ENCODE measurements at regions not wholly inside any gene's neighbourhood (a gene's known extent, or its start where the extent isn't known, plus 50 kb on each side); places are given as distances from the start of the nearest gene placed in this dataset.

GRCh38 chr5:121688781-121689180 lies 162.9 kb upstream of the FTMT start:
- TF ChIP-seq, protein P1, sequence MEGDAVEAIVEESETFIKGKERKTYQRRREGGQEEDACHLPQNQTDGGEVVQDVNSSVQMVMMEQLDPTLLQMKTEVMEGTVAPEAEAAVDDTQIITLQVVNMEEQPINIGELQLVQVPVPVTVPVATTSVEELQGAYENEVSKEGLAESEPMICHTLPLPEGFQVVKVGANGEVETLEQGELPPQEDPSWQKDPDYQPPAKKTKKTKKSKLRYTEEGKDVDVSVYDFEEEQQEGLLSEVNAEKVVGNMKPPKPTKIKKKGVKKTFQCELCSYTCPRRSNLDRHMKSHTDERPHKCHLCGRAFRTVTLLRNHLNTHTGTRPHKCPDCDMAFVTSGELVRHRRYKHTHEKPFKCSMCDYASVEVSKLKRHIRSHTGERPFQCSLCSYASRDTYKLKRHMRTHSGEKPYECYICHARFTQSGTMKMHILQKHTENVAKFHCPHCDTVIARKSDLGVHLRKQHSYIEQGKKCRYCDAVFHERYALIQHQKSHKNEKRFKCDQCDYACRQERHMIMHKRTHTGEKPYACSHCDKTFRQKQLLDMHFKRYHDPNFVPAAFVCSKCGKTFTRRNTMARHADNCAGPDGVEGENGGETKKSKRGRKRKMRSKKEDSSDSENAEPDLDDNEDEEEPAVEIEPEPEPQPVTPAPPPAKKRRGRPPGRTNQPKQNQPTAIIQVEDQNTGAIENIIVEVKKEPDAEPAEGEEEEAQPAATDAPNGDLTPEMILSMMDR (tag by site-specific recombination; IDR thresholded peaks at IDR 0.05): no peak
- TF ChIP-seq ZNF707 (tag by site-specific recombination; IDR thresholded peaks at IDR 0.05): no peak
- TF ChIP-seq ZBTB17 (tag by site-specific recombination; IDR thresholded peaks at IDR 0.05): no peak
- TF ChIP-seq, protein P2, sequence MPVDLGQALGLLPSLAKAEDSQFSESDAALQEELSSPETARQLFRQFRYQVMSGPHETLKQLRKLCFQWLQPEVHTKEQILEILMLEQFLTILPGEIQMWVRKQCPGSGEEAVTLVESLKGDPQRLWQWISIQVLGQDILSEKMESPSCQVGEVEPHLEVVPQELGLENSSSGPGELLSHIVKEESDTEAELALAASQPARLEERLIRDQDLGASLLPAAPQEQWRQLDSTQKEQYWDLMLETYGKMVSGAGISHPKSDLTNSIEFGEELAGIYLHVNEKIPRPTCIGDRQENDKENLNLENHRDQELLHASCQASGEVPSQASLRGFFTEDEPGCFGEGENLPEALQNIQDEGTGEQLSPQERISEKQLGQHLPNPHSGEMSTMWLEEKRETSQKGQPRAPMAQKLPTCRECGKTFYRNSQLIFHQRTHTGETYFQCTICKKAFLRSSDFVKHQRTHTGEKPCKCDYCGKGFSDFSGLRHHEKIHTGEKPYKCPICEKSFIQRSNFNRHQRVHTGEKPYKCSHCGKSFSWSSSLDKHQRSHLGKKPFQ (tag by site-specific recombination; IDR thresholded peaks at IDR 0.05): no peak
- TF ChIP-seq, protein P3, sequence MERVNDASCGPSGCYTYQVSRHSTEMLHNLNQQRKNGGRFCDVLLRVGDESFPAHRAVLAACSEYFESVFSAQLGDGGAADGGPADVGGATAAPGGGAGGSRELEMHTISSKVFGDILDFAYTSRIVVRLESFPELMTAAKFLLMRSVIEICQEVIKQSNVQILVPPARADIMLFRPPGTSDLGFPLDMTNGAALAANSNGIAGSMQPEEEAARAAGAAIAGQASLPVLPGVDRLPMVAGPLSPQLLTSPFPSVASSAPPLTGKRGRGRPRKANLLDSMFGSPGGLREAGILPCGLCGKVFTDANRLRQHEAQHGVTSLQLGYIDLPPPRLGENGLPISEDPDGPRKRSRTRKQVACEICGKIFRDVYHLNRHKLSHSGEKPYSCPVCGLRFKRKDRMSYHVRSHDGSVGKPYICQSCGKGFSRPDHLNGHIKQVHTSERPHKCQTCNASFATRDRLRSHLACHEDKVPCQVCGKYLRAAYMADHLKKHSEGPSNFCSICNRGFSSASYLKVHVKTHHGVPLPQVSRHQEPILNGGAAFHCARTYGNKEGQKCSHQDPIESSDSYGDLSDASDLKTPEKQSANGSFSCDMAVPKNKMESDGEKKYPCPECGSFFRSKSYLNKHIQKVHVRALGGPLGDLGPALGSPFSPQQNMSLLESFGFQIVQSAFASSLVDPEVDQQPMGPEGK (tag by site-specific recombination; IDR thresholded peaks at IDR 0.05): no peak
- no peak for TF ChIP-seq ZBTB11 (tag by site-specific recombination; conservative IDR thresholded peaks at IDR 0.05; ENCODE audit: low read depth)
